Right lobe of liver (tissue), 4 donors: ENCODE measurements at regions not wholly inside any gene's neighbourhood (a gene's known extent, or its start where the extent isn't known, plus 50 kb on each side); places are given as distances from the start of the nearest gene placed in this dataset.

Experiments
- POLR2A ChIP-seq: fragments of 450-650 bp; IDR thresholded peaks from one replicate; pipeline ENCODE4 v1.6.1; 2017; ENCODE audit warnings: antibody characterized with exemption, mild to moderate bottlenecking
- TF ChIP-seq, protein P1 (sequence below), 4 donors: fragments of 200-600 bp in 3 of 4; fragments of 450-650 bp in 1 of 4; IDR thresholded peaks; one replicate each; pipeline versions ENCODE4 v1.5.1 to v1.8.0; 2016 to 2022; ENCODE audit warnings: antibody characterized with exemption in 4 of 4, mild to moderate bottlenecking in 2 of 4
- donor health status: DM: no; HTN: no; CAD: no.
- donor health status: DM: no; HTN: no; CAD: no.
- donor health status: DM: no; HTN: yes; CAD: no.

DNA sequence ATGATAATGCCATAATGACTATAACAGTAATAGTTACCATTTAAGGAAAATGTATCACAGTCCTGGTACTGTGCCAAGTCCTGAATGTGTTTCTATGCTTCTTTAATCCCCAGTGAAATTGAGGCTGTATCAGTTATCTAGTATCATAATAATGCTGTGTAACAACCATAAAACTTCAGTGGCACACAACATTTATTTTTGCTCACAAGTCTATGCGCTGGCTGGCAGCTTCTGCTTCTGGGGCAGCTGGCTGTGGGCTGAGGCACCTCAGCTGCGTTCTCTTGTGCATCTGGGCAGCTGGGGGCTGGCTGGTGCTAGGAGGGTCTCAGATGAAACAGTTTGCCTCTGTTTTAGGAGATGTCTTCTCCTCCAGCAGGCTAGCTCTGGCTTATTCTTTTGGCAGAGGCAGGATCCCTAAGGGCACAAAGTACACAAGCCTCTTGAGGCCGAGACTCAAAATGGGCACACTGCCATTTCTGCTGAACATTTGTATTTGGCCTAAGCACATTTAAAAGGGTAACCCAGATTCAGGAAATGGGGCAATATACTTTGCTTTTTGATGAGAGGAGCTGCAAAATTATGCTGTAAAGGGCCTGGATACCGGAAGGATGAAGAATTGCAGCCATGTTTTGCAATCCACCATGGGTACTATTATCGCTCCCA lies 62.6 kb upstream of the DHX15 start:
- TF ChIP-seq, protein P1, sequence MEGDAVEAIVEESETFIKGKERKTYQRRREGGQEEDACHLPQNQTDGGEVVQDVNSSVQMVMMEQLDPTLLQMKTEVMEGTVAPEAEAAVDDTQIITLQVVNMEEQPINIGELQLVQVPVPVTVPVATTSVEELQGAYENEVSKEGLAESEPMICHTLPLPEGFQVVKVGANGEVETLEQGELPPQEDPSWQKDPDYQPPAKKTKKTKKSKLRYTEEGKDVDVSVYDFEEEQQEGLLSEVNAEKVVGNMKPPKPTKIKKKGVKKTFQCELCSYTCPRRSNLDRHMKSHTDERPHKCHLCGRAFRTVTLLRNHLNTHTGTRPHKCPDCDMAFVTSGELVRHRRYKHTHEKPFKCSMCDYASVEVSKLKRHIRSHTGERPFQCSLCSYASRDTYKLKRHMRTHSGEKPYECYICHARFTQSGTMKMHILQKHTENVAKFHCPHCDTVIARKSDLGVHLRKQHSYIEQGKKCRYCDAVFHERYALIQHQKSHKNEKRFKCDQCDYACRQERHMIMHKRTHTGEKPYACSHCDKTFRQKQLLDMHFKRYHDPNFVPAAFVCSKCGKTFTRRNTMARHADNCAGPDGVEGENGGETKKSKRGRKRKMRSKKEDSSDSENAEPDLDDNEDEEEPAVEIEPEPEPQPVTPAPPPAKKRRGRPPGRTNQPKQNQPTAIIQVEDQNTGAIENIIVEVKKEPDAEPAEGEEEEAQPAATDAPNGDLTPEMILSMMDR (IDR thresholded peaks at IDR 0.05), result no peak
- TF ChIP-seq POLR2A, result no peak
